Activated CD4-positive, alpha-beta T cell treated with anti-CD3 and anti-CD28 coated beads for 36 hours (primary cell): ENCODE measurements at regions not wholly inside any gene's neighbourhood (a gene's known extent, or its start where the extent isn't known, plus 50 kb on each side); places are given as distances from the start of the nearest gene placed in this dataset.
A peak's percentile ranks its signal among the peaks of the same experiment; 100 is the strongest.

ENCODE experiments used
- ATAC-seq: fragments of 200-7000 bp; cut with Tn5 transposase; one replicate; pipeline ENCODE4 v1.10.0; 2021; ENCODE audit warnings: mild to moderate bottlenecking, moderate library complexity
- CTCF ChIA-PET: fragments of 350-600 bp; sonication (Branson Sonifier 250); formaldehyde crosslinking; loops from one replicate; lab custom pipeline; 2021; ENCODE audit warnings: antibody characterized with exemption; lab: Charles Lee
- POLR2A ChIA-PET: fragments of 350-600 bp; sonication (Branson Sonifier 250); formaldehyde crosslinking; loops from one replicate; lab custom pipeline; 2021; ENCODE audit warnings: antibody characterized with exemption, inconsistent platforms; lab: Charles Lee
- DNase-seq: peaks from one replicate; pipeline ENCODE4 v3.0.0-alpha.2; 2020
- H3K27ac Mint-ChIP-seq: one replicate; pipeline ENCODE4 v1.8.0; 2021; ENCODE audit warnings: mixed read lengths
- H3K27me3 Mint-ChIP-seq: one replicate; pipeline ENCODE4 v1.8.0; 2021; ENCODE audit warnings: mixed read lengths
- H3K36me3 Mint-ChIP-seq: one replicate; pipeline ENCODE4 v1.8.0; 2021; ENCODE audit warnings: low read depth, mixed read lengths
- H3K4me1 Mint-ChIP-seq: one replicate; pipeline ENCODE4 v1.8.0; 2021; ENCODE audit warnings: mixed read lengths
- H3K4me3 Mint-ChIP-seq: one replicate; pipeline ENCODE4 v1.8.0; 2021; ENCODE audit warnings: mild to moderate bottlenecking, moderate library complexity, mixed read lengths
- H3K9me3 Mint-ChIP-seq: one replicate; pipeline ENCODE4 v1.8.0; 2021; ENCODE audit warnings: low read depth, mixed read lengths
- intact Hi-C, 2 experiments: fragments of 100-400 bp; cut with DNase I in 1 of 2; cut with micrococcal nuclease in 1 of 2; formaldehyde crosslinking; loops; one replicate each; pipeline versions ENCODE4 v1.14.2 to v1.15.1; 2022 to 2024; cut with DNase I, micrococcal nuclease

DNA sequence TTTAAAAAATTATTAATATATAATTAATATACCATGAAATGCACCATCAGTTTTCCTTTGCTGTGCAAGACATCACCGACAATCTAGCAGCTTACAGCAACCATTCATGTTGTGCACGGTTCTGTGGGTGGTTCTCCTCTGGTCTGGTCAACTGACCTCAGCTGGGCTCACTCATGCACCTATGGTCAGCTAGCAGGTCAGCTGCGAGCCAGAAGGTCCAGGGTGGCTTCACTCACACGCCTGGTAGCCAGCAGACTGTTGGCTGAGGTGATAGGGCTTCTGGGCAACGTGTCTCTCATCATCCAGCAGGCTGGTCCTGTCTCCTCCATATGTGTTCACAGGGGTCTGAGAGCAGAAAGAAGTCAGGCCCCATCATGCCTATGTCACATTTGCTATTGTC is 210.4 kb downstream of the KIF26A start:
- CTCF ChIA-PET, result no interaction called here
- Mint-ChIP-seq H3K9me3 (peaks cover 3% of the 10 kb centered on the region), H3K4me3 (no peak overlapping the region), H3K36me3 (no peaks in the 10 kb centered on the region), H3K27me3 (peaks cover 2% of the 10 kb centered on the region), H3K4me1 (no peaks in the 10 kb centered on the region), H3K27ac (no peak overlapping the region)
- no peak for ATAC-seq
- no peak for DNase-seq
- intact Hi-C loops, result no loop called here
- POLR2A ChIA-PET, result no interaction called here

DNA sequence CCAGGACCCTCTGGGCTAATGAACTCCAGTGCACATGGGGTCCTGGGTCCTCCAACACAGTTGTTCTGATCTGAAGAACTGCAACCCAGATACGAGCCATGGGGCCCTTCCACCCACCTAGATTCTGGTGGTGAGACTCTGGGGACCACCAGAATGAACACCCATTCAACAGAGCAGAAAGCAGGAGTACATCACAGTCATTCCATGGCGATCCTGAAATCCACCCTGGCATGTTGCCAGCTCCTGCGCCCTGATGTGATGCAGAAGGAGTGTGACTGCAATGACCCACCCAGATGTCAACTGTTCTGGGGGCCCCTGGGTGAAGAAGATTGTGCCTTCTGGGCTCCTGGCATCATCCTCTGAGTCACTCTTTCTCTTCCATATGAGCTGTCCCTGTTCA is 211.6 kb downstream of the KIF26A start:
- no peak overlapping the region for H3K27ac Mint-ChIP-seq
- ChIA-PET CTCF (interaction anchor here (0.5 kb wide), 1 partner anchor 52 kb away, joined by 3 read pairs; no protein-coding TSS in a partner anchor), POLR2A (no interaction called here)
- H3K4me3 Mint-ChIP-seq, result no peak overlapping the region
- H3K4me1 Mint-ChIP-seq, result no peaks in the 10 kb centered on the region
- no peak for ATAC-seq
- intact Hi-C loops, result no loop called here
- H3K36me3 Mint-ChIP-seq, result no peaks in the 10 kb centered on the region
- H3K9me3 Mint-ChIP-seq, result peaks cover 3% of the 10 kb centered on the region
- no peak for DNase-seq
- no peaks in the 10 kb centered on the region for H3K27me3 Mint-ChIP-seq

DNA sequence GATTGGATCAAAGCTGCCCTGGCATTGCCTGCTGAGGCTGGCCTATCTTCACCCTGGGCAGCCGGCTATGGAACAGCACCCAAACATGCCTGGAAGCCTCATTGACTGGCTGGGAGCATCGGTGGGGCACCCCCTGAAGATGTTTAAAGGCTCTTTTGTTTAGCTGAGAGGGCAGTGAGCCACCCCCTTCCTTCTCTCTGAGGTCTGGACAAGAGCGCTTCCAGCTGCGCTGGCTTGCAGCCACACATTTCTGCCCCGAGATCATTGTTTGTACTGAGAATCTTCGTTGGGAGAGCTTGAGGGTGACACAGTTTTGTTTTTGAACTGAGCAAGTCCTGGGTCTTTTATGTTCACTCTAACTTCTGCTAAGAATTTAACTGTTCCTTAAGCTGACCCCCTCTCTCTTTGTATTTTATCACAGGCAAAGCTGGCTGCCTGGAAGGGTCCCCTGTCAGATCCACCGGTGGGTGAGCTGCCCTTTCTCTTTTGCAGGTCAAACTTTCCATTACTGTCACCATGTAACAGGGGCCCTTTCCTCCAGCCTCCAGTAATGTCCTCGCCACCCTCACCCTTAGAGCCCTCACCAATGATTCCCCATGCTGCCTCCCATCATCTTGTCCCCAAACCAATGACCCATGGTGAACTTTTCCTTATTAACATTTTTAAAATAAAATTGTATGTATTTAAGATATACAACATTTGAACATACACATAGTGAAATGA is 212.2 kb downstream of the KIF26A start:
- no peak overlapping the region for H3K4me3 Mint-ChIP-seq
- ATAC-seq, result no peak
- H3K36me3 Mint-ChIP-seq, result no peaks in the 10 kb centered on the region
- ChIA-PET POLR2A (no interaction called here), CTCF (no interaction called here)
- intact Hi-C loops, result no loop called here
- no peaks in the 10 kb centered on the region for H3K4me1 Mint-ChIP-seq
- H3K27me3 Mint-ChIP-seq, result no peaks in the 10 kb centered on the region
- H3K27ac Mint-ChIP-seq, result no peak overlapping the region
- no peak for DNase-seq
- peaks cover 3% of the 10 kb centered on the region for H3K9me3 Mint-ChIP-seq

DNA sequence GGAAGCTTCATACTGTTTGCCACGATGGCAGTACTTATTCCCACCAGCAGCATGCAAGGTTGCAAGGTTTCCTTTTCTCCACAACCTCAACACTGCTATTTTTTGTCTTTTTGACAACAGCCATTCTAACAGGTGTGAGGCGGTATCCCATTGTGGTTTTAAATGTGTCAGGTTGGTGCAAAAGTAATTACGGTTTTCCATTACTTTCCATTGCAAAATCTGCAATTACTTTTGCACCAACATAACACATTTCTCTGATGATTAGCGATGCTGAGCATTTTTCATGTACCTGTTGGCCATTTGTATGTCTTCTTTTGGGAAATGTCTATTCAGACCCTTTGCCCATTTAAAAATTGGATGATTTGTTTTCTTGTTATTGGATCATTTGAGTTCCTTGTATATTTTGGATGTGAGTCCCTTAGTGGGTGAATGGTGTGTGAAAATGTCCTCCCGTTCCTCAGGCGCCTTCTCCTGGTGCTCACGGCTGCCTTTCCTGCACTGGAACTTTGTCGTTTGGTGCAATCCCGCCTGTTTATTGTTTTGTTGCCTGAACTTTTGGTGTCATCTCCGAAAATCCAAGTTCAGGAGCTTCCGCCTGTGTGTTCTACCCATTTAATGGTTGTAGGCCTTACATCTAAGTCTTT is 213.6 kb downstream of the KIF26A start:
- ChIA-PET CTCF (no interaction called here), POLR2A (no interaction called here)
- Mint-ChIP-seq H3K9me3 (peaks cover 3% of the 10 kb centered on the region), H3K36me3 (no peaks in the 10 kb centered on the region), H3K27me3 (no peaks in the 10 kb centered on the region), H3K27ac (no peak overlapping the region), H3K4me3 (no peak overlapping the region), H3K4me1 (no peaks in the 10 kb centered on the region)
- intact Hi-C loops, result no loop called here
- ATAC-seq, result no peak
- DNase-seq, result no peak

DNA sequence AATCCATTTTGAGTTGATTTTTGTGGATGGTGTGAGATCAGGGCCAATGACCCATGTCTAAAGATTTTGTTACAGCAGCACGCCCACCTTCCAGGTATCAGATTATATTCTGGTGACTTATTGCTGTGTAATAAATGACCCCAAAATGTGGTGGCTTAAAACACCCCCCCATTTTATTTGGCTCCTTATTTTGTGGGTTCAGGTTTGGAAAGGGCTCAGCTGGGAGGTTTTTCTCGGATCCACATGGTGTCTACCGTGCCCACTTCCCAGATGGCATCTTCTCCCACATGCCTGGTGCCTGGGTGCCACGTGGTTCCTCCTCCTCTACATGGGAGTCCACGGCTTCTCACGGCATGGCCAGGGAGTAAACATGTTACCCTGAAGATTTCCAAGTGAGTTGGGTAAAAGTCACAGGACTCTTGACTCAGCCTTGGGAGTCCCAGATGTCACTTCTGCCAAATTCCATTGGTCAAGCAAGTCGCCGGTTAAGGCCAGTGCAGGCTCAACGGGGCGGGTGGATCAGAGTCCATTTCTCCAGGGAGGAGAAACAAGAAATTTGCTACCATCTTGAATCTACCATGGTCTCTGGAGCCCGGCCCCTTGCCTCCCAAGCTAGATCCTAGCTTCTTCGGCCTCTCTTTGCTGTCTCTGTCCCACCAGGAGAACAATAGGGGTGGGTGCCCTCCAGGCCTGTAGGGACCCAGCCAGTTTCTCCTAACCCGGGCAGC is 214.3 kb downstream of the KIF26A start:
- DNase-seq (no peak), ATAC-seq (no peak)
- Mint-ChIP-seq H3K4me1 (no peaks in the 10 kb centered on the region), H3K27me3 (no peaks in the 10 kb centered on the region), H3K9me3 (peaks cover 3% of the 10 kb centered on the region), H3K36me3 (no peaks in the 10 kb centered on the region), H3K27ac (no peak overlapping the region), H3K4me3 (no peak overlapping the region)
- intact Hi-C loops, result no loop called here
- CTCF ChIA-PET, result no interaction called here
- POLR2A ChIA-PET, result no interaction called here

DNA sequence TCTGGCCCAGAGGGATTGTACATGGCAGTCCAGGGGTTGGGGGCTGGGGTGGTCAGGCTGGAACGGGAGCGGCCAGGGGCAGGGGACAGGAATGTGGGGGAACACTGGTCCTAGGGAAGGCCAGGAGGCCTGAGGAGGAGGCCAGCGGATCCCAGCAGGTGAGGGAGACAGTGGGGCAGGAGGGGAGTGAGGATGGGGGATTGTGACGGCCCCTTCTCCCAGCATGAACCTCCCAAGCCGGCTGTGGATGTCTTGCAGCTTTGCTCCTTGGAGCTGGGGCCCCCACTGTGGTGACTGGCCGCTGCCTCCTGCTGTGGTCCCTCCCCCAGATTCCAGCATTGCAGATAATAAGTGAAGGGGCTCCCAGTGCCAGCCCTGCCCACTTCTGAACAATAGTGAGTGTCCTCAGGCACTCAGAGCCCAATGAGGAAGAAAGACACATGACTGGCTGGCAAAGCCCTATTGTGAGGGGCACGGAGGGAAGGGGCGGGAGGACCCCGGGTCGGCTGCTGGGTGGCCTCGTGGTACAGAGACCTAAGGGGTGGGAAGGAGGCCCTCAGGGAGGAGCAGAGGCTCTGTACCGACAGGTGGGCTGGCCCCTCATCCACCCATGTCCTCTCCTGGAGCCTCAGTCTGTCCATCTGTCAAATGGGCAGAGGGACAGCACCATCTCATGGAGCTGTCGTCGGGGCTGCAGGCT is 215.0 kb downstream of the KIF26A start:
- H3K27ac Mint-ChIP-seq, result no peak overlapping the region
- ChIA-PET CTCF (no interaction called here), POLR2A (no interaction called here)
- no peaks in the 10 kb centered on the region for H3K27me3 Mint-ChIP-seq
- DNase-seq (peak; percentile 1), ATAC-seq (no peak)
- H3K9me3 Mint-ChIP-seq, result peaks cover 1% of the 10 kb centered on the region
- H3K4me1 Mint-ChIP-seq, result no peaks in the 10 kb centered on the region
- intact Hi-C loops, result no loop called here
- H3K4me3 Mint-ChIP-seq, result no peak overlapping the region
- no peaks in the 10 kb centered on the region for H3K36me3 Mint-ChIP-seq

DNA sequence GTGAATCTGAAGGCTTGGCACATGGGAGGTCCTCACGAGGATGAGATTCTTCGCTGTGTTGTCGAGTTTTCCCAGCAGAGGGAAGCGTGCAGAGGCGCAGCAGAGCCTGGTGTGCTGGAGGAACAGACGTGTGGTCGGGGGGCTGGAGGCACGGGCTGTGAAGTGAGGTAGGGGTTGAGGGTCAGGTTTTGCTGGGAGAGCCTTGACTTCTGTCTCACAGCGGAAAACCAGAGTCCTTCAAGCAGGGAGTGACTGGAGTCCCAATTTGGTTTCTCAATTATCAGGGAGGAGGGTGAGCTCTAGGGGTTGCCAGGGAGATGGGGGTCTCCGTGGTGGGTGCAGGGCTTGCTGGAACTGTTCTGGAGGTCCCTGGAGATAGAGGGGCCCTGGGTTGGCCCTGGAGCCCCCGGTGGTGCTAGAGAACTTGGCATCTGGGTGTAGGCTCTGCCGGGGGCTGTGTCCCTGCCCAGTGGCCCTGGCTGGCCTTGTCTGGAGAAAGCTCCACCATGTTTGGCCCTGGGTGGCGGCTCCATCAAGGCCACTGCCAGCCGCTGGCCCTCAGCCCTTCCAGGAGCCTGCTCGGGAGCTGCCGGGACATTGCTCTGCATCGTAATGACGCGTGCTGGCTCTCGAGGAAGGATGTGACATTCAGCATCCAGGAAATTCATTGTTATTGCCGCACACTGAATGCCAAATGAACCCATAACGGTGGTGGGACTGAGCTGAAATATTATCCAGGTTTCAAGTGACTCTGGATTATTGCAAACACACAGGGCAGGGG is 215.7 kb downstream of the KIF26A start:
- peak; percentile 2 for DNase-seq
- intact Hi-C loops, result no loop called here
- H3K36me3 Mint-ChIP-seq, result no peaks in the 10 kb centered on the region
- no peak for ATAC-seq
- H3K4me1 Mint-ChIP-seq, result no peaks in the 10 kb centered on the region
- no peak overlapping the region for H3K4me3 Mint-ChIP-seq
- no peak overlapping the region for H3K27ac Mint-ChIP-seq
- no peaks in the 10 kb centered on the region for H3K27me3 Mint-ChIP-seq
- no peaks in the 10 kb centered on the region for H3K9me3 Mint-ChIP-seq
- CTCF ChIA-PET, result no interaction called here
- POLR2A ChIA-PET, result no interaction called here

DNA sequence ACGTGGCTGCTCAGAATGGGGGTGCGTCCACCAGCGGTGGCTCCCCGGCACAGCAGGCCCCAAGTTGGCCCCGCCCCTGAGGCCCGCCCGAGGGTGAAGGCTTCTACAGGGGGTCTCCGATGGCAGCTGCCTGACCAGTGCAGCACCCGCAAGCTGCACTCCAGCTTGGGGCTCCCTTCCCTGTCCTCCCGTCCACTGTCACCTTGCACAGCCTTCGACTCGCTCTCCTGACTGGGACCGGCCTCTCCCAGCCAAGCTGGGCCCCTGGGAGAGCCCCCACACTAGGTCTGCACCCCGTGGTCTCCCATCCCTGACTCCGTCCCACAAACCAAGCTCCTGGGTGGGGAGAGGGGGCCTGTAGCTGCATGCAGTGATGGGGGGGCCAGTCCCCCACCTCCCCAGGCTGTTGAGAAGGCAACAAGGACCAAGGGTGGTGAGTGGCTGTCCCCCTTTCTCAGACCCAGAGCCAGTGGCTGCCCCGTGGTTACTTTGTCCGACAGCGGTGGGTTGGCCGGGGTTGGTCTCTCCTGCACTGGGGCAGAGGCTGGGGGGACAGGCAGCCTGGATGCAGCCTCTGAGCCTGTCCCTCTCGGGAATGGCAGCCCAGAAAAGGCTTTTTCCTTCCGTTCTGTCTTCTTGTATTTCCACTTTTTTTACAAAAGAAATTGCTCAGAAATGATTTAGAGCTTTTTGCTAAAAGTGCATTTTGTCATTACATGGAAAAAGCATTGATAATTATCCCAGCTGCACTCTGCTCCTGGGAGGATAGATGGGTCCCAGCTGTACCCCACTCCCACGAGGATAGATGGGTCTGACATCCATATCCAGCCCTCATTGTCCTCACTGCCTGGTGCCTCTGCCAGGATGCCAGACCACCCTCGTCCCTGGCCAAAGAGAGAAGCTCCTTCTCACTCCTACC is 217.0 kb downstream of the KIF26A start:
- Mint-ChIP-seq H3K27ac (no peak overlapping the region), H3K27me3 (no peaks in the 10 kb centered on the region), H3K4me3 (no peak overlapping the region), H3K9me3 (no peaks in the 10 kb centered on the region), H3K36me3 (no peaks in the 10 kb centered on the region), H3K4me1 (no peaks in the 10 kb centered on the region)
- CTCF ChIA-PET, result no interaction called here
- POLR2A ChIA-PET, result no interaction called here
- intact Hi-C loops, result no loop called here
- no peak for DNase-seq
- no peak for ATAC-seq

DNA sequence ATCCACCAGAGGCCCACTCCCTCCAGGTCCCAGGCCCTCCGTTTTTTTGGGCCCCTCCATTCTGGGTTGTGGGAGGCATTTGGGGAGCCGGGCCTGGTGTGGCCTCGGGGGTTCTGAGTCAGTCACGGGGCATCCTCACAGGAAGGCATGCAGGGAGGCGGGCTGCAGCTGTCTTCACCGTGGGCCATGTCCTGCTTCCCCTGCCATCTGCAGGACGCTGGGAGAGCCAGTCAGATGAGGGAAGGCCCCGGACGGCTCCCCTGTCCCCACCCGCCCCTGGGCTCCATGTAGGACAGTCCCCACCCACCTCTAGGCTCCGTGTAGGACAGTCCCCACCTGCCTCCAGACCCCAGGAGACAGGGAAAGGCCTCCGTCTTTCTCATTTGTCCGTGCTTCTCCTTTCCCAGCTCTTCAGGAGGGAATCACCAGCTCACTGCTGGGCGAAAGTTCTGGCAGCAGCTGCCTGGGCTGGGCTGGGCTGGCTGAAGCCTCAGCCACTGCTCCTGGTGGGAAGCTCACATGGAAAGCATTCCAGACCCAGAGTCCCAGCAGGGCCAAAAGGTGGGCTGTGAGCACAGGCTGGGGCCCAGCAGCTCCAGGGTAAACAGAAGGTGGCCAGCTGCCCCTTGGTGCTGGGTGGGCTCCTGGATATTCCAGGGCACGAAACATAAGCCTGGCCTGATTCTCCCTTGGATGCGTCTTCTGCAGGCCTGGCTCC is 217.8 kb downstream of the KIF26A start:
- DNase-seq (no peak), ATAC-seq (no peak)
- POLR2A ChIA-PET, result no interaction called here
- Mint-ChIP-seq H3K27me3 (no peaks in the 10 kb centered on the region), H3K4me1 (no peaks in the 10 kb centered on the region), H3K4me3 (no peak overlapping the region), H3K27ac (no peak overlapping the region), H3K9me3 (no peaks in the 10 kb centered on the region), H3K36me3 (no peaks in the 10 kb centered on the region)
- CTCF ChIA-PET, result no interaction called here
- intact Hi-C loops, result no loop called here
